ENCODE measurements at regions not wholly inside any gene's neighbourhood (a gene's known extent, or its start where the extent isn't known, plus 50 kb on each side); places are given as distances from the start of the nearest gene placed in this dataset.
"Not testable (repeated sequence)": the region's sequence is repeated elsewhere in the genome, so short reads cannot be mapped to it uniquely, and the experiment has no call there.

DNA sequence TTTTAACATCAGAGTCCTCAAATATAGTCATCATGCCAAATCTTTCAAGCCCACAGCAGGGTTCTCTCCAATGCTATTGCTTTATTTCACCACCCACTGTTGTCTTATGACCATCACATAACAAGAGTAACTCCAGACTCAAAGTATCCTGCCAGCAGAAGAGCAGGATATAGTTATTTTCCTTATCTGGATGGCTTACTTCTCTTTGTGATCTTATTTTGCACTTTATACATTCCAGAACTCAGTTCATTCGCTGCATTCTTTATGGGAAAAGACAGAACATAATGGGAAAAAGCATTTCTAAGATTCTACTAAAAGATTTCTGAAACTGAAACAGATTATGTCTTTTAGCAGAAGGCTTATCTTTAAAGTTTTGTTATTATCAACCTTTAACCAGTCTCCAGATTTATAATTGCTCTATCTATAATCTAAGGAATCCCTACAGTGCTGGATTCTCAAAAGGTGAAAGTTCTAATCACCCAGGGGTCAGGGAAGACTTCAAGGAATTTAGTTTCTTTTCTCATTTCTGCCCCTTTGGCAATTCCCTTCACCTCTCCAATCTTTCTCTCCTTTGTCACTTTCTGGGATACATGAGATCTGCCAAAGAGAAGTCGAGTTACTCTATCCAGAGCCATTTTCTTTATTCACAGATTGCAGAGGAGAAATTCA, 190.4 kb downstream of the TPBG start:
- H2AFZ ChIP-seq (ENCODE audit: low read length), result no peak overlapping the region
- H3K4me3 ChIP-seq (ENCODE audit: low read length), result no peak overlapping the region
- H3K79me2 ChIP-seq (ENCODE audit: low read length), result no peaks in the 10 kb centered on the region
- H3K27ac ChIP-seq (ENCODE audit: low read length), result no peak overlapping the region
- H3K27me3 ChIP-seq (ENCODE audit: low read length), result no peaks in the 10 kb centered on the region
- H4K20me1 ChIP-seq (ENCODE audit: insufficient read depth, low read depth, low read length), result no peaks in the 10 kb centered on the region
- DNase-seq, result no peak
- no peak overlapping the region for H3K4me2 ChIP-seq (ENCODE audit: low read depth, low read length, poor library complexity, severe bottlenecking)
- H3K4me1 ChIP-seq (ENCODE audit: low read length), result no peaks in the 10 kb centered on the region
- H3K36me3 ChIP-seq (ENCODE audit: insufficient read depth, low read length), result no peaks in the 10 kb centered on the region
- no peak overlapping the region for H3K9ac ChIP-seq (ENCODE audit: low read length)
- no peaks in the 10 kb centered on the region for H3K9me3 ChIP-seq (ENCODE audit: low read length)
- H3K9me2 ChIP-seq (replicated peaks; ENCODE audit: insufficient read depth, low read length), result no peaks in the 10 kb centered on the region

DNA sequence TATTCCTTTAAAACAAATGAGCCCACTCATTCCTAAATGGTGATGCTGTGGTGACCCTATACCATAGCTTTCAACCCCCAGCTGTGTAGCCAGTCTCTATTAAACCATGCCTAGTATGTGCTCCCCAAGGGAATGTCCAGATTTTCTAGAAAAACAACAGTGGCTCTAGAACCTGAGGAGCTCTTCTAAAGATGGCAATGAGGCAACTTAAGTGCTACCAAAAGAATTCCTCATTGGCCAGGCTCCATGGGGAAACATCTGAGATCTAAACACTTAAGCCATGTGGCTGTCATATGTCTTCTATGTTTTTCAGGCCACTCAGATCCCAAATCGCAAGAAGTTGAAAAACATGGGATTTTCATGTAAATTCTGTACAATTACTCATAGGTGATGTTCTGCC, 191.0 kb downstream of the TPBG start:
- no peak overlapping the region for H3K4me3 ChIP-seq (ENCODE audit: low read length)
- no peaks in the 10 kb centered on the region for H3K36me3 ChIP-seq (ENCODE audit: insufficient read depth, low read length)
- no peaks in the 10 kb centered on the region for H3K4me1 ChIP-seq (ENCODE audit: low read length)
- no peak overlapping the region for H2AFZ ChIP-seq (ENCODE audit: low read length)
- no peaks in the 10 kb centered on the region for H3K9me2 ChIP-seq (replicated peaks; ENCODE audit: insufficient read depth, low read length)
- no peaks in the 10 kb centered on the region for H3K79me2 ChIP-seq (ENCODE audit: low read length)
- no peak overlapping the region for H3K27ac ChIP-seq (ENCODE audit: low read length)
- DNase-seq, result no peak
- no peak overlapping the region for H3K9ac ChIP-seq (ENCODE audit: low read length)
- H4K20me1 ChIP-seq (ENCODE audit: insufficient read depth, low read depth, low read length), result no peaks in the 10 kb centered on the region
- H3K4me2 ChIP-seq (ENCODE audit: low read depth, low read length, poor library complexity, severe bottlenecking), result no peak overlapping the region
- no peaks in the 10 kb centered on the region for H3K9me3 ChIP-seq (ENCODE audit: low read length)
- no peaks in the 10 kb centered on the region for H3K27me3 ChIP-seq (ENCODE audit: low read length)

DNA sequence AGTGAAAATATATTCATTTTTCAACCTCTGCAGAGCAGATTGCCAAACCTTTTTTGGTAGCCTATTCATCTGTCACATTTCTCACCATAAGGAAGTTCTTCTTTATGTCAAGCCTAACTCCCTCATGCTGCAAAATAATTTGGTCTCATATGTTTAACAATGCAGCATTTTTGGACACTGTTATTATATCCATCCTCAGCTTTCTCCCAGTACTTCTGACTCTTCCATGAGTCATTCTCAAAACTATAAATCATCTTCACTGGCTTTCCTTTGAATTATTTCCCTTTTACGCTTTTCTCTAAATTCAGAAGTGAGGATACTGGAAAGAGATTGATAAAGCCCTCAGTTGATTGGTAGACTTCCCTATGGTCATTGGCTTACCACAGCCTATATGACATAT, 192.2 kb downstream of the TPBG start:
- H3K27ac ChIP-seq (ENCODE audit: low read length), result no peak overlapping the region
- H3K4me2 ChIP-seq (ENCODE audit: low read depth, low read length, poor library complexity, severe bottlenecking), result no peak overlapping the region
- H3K4me3 ChIP-seq (ENCODE audit: low read length), result no peak overlapping the region
- no peak for DNase-seq
- no peaks in the 10 kb centered on the region for H3K36me3 ChIP-seq (ENCODE audit: insufficient read depth, low read length)
- no peak overlapping the region for H2AFZ ChIP-seq (ENCODE audit: low read length)
- no peaks in the 10 kb centered on the region for H3K9me3 ChIP-seq (ENCODE audit: low read length)
- H4K20me1 ChIP-seq (ENCODE audit: insufficient read depth, low read depth, low read length), result no peaks in the 10 kb centered on the region
- H3K79me2 ChIP-seq (ENCODE audit: low read length), result no peaks in the 10 kb centered on the region
- no peaks in the 10 kb centered on the region for H3K9me2 ChIP-seq (replicated peaks; ENCODE audit: insufficient read depth, low read length)
- no peaks in the 10 kb centered on the region for H3K4me1 ChIP-seq (ENCODE audit: low read length)
- H3K27me3 ChIP-seq (ENCODE audit: low read length), result no peaks in the 10 kb centered on the region
- no peak overlapping the region for H3K9ac ChIP-seq (ENCODE audit: low read length)

DNA sequence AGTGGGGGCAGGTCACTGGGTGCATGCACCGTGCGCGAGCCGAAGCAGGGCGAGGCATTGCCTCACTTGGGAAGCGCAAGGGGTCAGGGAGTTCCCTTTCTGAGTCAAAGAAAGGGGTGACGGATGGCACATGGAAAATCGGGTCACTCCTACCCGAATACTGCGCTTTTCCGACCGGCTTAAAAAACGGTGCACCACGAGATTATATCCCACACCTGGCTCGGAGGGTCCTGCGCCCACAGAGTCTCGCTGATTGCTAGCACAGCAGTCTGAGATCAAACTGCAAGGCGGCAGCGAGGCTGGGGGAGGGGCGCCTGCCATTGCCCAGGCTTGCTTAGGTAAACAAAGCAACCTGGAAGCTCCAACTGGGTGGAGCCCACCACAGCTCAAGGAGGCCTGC, 194.9 kb downstream of the TPBG start:
- H3K4me1 ChIP-seq (ENCODE audit: low read length); H2AFZ ChIP-seq (ENCODE audit: low read length); H3K27me3 ChIP-seq (ENCODE audit: low read length); H3K9me2 ChIP-seq (replicated peaks; ENCODE audit: insufficient read depth, low read length); H3K4me3 ChIP-seq (ENCODE audit: low read length); H3K4me2 ChIP-seq (ENCODE audit: low read depth, low read length, poor library complexity, severe bottlenecking); DNase-seq; H3K9me3 ChIP-seq (ENCODE audit: low read length); H3K27ac ChIP-seq (ENCODE audit: low read length); H3K9ac ChIP-seq (ENCODE audit: low read length); H3K79me2 ChIP-seq (ENCODE audit: low read length); H3K36me3 ChIP-seq (ENCODE audit: insufficient read depth, low read length); H4K20me1 ChIP-seq (ENCODE audit: insufficient read depth, low read depth, low read length): not testable (repeated sequence)

DNA sequence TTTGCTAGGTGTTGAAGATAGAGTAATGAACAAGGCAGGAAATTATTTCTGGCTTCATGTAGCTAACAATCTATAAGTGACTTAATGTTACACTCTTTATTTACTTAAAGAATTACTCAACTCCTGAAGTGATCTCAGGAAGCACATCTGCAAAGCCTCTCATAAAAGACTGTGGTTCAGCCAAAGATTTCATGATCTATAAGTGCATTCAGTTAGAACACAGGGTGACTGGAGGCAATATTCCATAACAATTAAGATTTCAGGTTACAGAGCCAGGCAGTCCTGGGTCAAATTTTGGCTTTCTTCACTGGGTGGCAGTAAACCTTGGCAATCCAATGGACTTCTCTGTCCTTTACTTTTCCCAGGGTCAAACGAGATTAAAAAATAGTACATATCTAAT, 204.0 kb downstream of the TPBG start:
- Histone ChIP-seq H3K27me3 (ENCODE audit: low read length) (no peaks in the 10 kb centered on the region), H3K27ac (ENCODE audit: low read length) (no peak overlapping the region), H3K4me2 (ENCODE audit: low read depth, low read length, poor library complexity, severe bottlenecking) (no peak overlapping the region), H3K4me3 (ENCODE audit: low read length) (no peak overlapping the region), H3K36me3 (ENCODE audit: insufficient read depth, low read length) (no peaks in the 10 kb centered on the region), H3K4me1 (ENCODE audit: low read length) (no peaks in the 10 kb centered on the region), H4K20me1 (ENCODE audit: insufficient read depth, low read depth, low read length) (no peaks in the 10 kb centered on the region), H3K9me3 (ENCODE audit: low read length) (no peaks in the 10 kb centered on the region), H3K79me2 (ENCODE audit: low read length) (no peaks in the 10 kb centered on the region), H3K9me2 (replicated peaks; ENCODE audit: insufficient read depth, low read length) (no peaks in the 10 kb centered on the region), H2AFZ (ENCODE audit: low read length) (no peak overlapping the region), H3K9ac (ENCODE audit: low read length) (no peak overlapping the region)
- no peak for DNase-seq

DNA sequence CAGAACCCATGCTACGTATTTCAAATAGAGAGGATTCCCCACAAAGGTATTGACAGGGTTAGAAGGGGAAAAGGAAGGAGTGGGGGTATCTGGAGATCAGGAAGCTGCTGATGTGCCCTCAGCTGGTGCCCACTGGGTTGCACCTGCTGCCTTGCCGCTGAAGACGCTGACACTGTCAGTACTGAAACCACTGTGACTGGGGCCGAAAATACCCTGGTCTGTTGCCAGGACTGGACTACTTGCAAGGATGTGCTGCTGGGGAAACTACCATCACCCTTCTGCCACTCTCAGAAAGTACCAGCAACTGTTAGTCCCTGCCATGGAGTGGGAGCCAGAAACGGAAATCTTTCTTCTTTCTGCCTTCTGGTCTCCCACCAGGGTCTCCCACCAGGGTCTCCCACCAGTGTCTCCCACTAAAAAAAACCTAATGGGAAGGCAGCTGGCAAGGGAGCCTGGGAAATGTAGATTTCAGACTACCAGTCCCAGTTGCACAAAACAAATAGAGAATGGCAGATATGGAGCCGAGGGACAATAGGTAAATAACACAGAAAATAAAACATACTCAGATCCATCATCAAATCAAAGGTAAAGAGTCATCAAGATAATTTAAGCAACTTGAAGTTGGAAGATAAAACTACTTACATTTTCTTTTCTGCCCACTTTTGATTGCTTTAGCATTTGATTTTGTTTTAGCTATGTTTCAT, 204.8 kb downstream of the TPBG start:
- Histone ChIP-seq H3K9ac (ENCODE audit: low read length) (no peak overlapping the region), H3K9me3 (ENCODE audit: low read length) (no peaks in the 10 kb centered on the region), H3K27ac (ENCODE audit: low read length) (no peak overlapping the region), H3K36me3 (ENCODE audit: insufficient read depth, low read length) (no peaks in the 10 kb centered on the region), H3K79me2 (ENCODE audit: low read length) (no peaks in the 10 kb centered on the region), H4K20me1 (ENCODE audit: insufficient read depth, low read depth, low read length) (no peaks in the 10 kb centered on the region), H3K4me2 (ENCODE audit: low read depth, low read length, poor library complexity, severe bottlenecking) (no peak overlapping the region), H3K27me3 (ENCODE audit: low read length) (no peaks in the 10 kb centered on the region), H3K4me1 (ENCODE audit: low read length) (no peaks in the 10 kb centered on the region), H3K4me3 (ENCODE audit: low read length) (no peak overlapping the region), H3K9me2 (replicated peaks; ENCODE audit: insufficient read depth, low read length) (no peaks in the 10 kb centered on the region), H2AFZ (ENCODE audit: low read length) (no peak overlapping the region)
- DNase-seq, result no peak

DNA sequence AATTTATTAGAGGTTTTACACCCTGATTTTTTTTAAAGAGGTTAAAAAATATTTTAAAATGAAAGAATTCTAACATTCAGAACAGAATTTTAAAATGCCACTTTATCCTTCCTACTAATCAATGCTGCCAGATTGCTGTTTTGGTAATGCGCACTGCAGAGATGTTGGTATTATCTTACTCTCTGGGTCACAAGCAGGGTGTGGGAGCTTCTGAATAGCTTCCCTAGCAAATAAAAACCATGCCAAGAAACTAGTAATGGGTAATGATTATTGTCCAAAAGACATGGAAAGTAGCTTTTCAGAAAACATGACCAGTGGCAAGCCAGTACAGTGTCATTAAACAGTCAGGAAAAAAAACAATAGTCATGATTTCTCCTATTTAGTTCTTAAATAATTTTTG, 205.4 kb downstream of the TPBG start:
- H3K4me1 ChIP-seq (ENCODE audit: low read length), result no peaks in the 10 kb centered on the region
- no peak overlapping the region for H3K27ac ChIP-seq (ENCODE audit: low read length)
- H4K20me1 ChIP-seq (ENCODE audit: insufficient read depth, low read depth, low read length), result no peaks in the 10 kb centered on the region
- no peak overlapping the region for H3K4me3 ChIP-seq (ENCODE audit: low read length)
- no peaks in the 10 kb centered on the region for H3K79me2 ChIP-seq (ENCODE audit: low read length)
- DNase-seq, result no peak
- H3K4me2 ChIP-seq (ENCODE audit: low read depth, low read length, poor library complexity, severe bottlenecking), result no peak overlapping the region
- H3K9ac ChIP-seq (ENCODE audit: low read length), result no peak overlapping the region
- H2AFZ ChIP-seq (ENCODE audit: low read length), result no peak overlapping the region
- H3K27me3 ChIP-seq (ENCODE audit: low read length), result no peaks in the 10 kb centered on the region
- no peaks in the 10 kb centered on the region for H3K9me3 ChIP-seq (ENCODE audit: low read length)
- H3K9me2 ChIP-seq (replicated peaks; ENCODE audit: insufficient read depth, low read length), result no peaks in the 10 kb centered on the region
- no peaks in the 10 kb centered on the region for H3K36me3 ChIP-seq (ENCODE audit: insufficient read depth, low read length)

DNA sequence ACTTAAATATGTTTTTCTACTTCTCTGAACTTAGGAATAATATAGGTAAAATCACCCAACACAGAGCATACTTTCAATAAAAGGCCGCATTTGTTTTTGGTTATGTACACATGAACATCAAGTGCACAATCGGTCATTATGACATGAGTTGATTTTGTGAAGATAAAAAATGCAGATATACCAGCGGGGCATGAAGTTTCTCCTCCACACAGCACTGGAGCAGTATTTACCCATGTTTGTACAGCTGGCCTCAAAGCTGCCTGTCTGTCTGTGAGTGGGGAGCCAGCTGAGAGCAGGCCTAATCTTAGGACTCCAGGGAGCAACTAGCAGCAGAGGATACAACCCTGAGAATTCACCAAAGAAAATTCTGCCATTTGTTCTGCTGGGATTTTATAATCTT, 206.5 kb downstream of the TPBG start:
- Histone ChIP-seq H3K4me3 (ENCODE audit: low read length) (no peak overlapping the region), H3K27me3 (ENCODE audit: low read length) (no peaks in the 10 kb centered on the region), H3K9ac (ENCODE audit: low read length) (no peak overlapping the region), H3K79me2 (ENCODE audit: low read length) (no peaks in the 10 kb centered on the region), H4K20me1 (ENCODE audit: insufficient read depth, low read depth, low read length) (no peaks in the 10 kb centered on the region), H3K4me1 (ENCODE audit: low read length) (no peaks in the 10 kb centered on the region), H3K9me3 (ENCODE audit: low read length) (no peaks in the 10 kb centered on the region), H3K9me2 (replicated peaks; ENCODE audit: insufficient read depth, low read length) (no peaks in the 10 kb centered on the region), H3K36me3 (ENCODE audit: insufficient read depth, low read length) (no peaks in the 10 kb centered on the region), H3K4me2 (ENCODE audit: low read depth, low read length, poor library complexity, severe bottlenecking) (no peak overlapping the region), H3K27ac (ENCODE audit: low read length) (no peak overlapping the region), H2AFZ (ENCODE audit: low read length) (no peak overlapping the region)
- DNase-seq, result no peak

All from Karpas-422 (cell line).